ENCODE measurements at regions not wholly inside any gene's neighbourhood (a gene's known extent, or its start where the extent isn't known, plus 50 kb on each side); places are given as distances from the start of the nearest gene placed in this dataset.

GRCh38 chr9:85178474-85178873 lies 508.9 kb downstream of the NTRK2 start:
- TF ChIP-seq CTCF (tag by site-specific recombination; IDR thresholded peaks at IDR 0.05) = no peak
- TF ChIP-seq ZIC2 (tag by site-specific recombination; IDR thresholded peaks at IDR 0.05) = no peak
- TF ChIP-seq ZNF639 (tag by site-specific recombination; IDR thresholded peaks at IDR 0.05) = no peak
- no peak for TF ChIP-seq SALL2 (tag by site-specific recombination; IDR thresholded peaks at IDR 0.05; ENCODE audit: borderline replicate concordance)
